SK-N-SH (cell line): ENCODE measurements at regions not wholly inside any gene's neighbourhood (a gene's known extent, or its start where the extent isn't known, plus 50 kb on each side); places are given as distances from the start of the nearest gene placed in this dataset.

Experiments used
- CTCF ChIA-PET: fragments of 300-600, 350-600 bp; formaldehyde crosslinking; extraction: SDS; loops from one replicate; lab custom pipeline; 2021; lab: Yijun Ruan, JAX
- POLR2A ChIA-PET: fragments of 350-600 bp; sonication (Branson Sonifier 250); formaldehyde crosslinking; extraction: SDS; loops from one replicate; lab custom pipeline; 2020; ENCODE audit warnings: antibody characterized with exemption, inconsistent platforms; lab: Yijun Ruan, JAX
- DNase-seq: peaks from one replicate; pipeline ENCODE4 v3.0.0; 2012
- H2AFZ ChIP-seq: fragments of 200-600 bp; sonication (generic); 2 replicates; pipeline ENCODE4 v1.8.1; 2016; ENCODE audit warnings: antibody characterized with exemption, mild to moderate bottlenecking, low read depth
- H3F3A ChIP-seq: fragments of 200-600 bp; sonication (generic); replicated peaks from 2 replicates; pipeline ENCODE3; 2016; ENCODE audit warnings: antibody characterized with exemption, mild to moderate bottlenecking; ENCODE audit not compliant: insufficient read depth
- H3K27ac ChIP-seq, 2 experiments: fragments of 200-500 bp in 1 of 2; fragments of 200-600 bp in 1 of 2; sonication (Bioruptor generic) in 1 of 2; sonication (generic), shearing (Covaris generic) in 1 of 2; 2 replicates each; pipeline versions ENCODE4 v1.5.1 to v1.6.1; 2014 to 2016; ENCODE audit warnings: low read depth in 2 of 2, inconsistent platforms in 1 of 2, low read length in 1 of 2, mild to moderate bottlenecking in 1 of 2, mixed read lengths in 1 of 2
- H3K27me3 ChIP-seq: fragments of 200-600 bp; sonication (generic), shearing (Covaris generic); 2 replicates; pipeline ENCODE4 v1.6.1; 2016; ENCODE audit warnings: mixed run types; ENCODE audit not compliant: insufficient read depth
- H3K36me3 ChIP-seq, 2 experiments: fragments of 200-500 bp in 1 of 2; fragments of 200-600 bp in 1 of 2; sonication (Bioruptor generic) in 1 of 2; sonication (generic) in 1 of 2; replicated peaks in 1 of 2; 2 replicates each; pipeline versions ENCODE3 to v1.5.1; 2014 to 2016; ENCODE audit warnings: low read length in 1 of 2, mild to moderate bottlenecking in 1 of 2; ENCODE audit not compliant: insufficient read depth in 2 of 2, control insufficient read depth in 1 of 2
- H3K4me1 ChIP-seq, 2 experiments: fragments of 200-500 bp in 1 of 2; fragments of 200-600 bp in 1 of 2; sonication (Bioruptor generic) in 1 of 2; sonication (generic), shearing (Covaris generic) in 1 of 2; 2 replicates each; pipeline versions ENCODE4 v1.5.1 to v1.6.1; 2014 to 2016; ENCODE audit warnings: low read depth in 1 of 2, low read length in 1 of 2, mixed run types in 1 of 2; ENCODE audit not compliant: insufficient read depth in 2 of 2, control insufficient read depth in 1 of 2
- H3K4me2 ChIP-seq: fragments of 200-600 bp; sonication (generic), shearing (Covaris generic); 2 replicates; pipeline ENCODE4 v1.6.1; 2017; ENCODE audit warnings: mixed run types
- H3K4me3 ChIP-seq, 2 experiments: fragments of 200-500 bp in 1 of 2; fragments of 200-600 bp in 1 of 2; sonication (Bioruptor generic) in 1 of 2; sonication (generic), shearing (Covaris generic) in 1 of 2; 2 replicates each; pipeline versions ENCODE4 v1.5.1 to v1.8.1; 2014 to 2016; ENCODE audit warnings: low read depth in 2 of 2, inconsistent platforms in 1 of 2, low read length in 1 of 2, mild to moderate bottlenecking in 1 of 2, mixed read lengths in 1 of 2, moderate library complexity in 1 of 2
- H3K79me2 ChIP-seq: fragments of 200-600 bp; sonication (generic); 2 replicates; pipeline ENCODE4 v1.8.1; 2017; ENCODE audit warnings: mild to moderate bottlenecking; ENCODE audit not compliant: insufficient read depth
- H3K9ac ChIP-seq: fragments of 200-600 bp; sonication (generic); 2 replicates; pipeline ENCODE4 v1.6.1; 2017; ENCODE audit warnings: mixed run types
- H3K9me2 ChIP-seq: fragments of 200-600 bp; sonication (generic); 2 replicates; pipeline ENCODE4 v1.6.1; 2017; ENCODE audit warnings: mixed run types
- H3K9me3 ChIP-seq: fragments of 200-600 bp; sonication (generic); 2 replicates; pipeline ENCODE4 v1.6.1; 2017; ENCODE audit warnings: mixed run types, mild to moderate bottlenecking, moderate library complexity
- H4K20me1 ChIP-seq: fragments of 200-600 bp; sonication (generic); 2 replicates; pipeline ENCODE4 v1.6.1; 2017; ENCODE audit warnings: mild to moderate bottlenecking, mixed run types; ENCODE audit not compliant: insufficient read depth
- CHD2 ChIP-seq: fragments of 150-350 bp; IDR thresholded peaks from 2 replicates; pipeline ENCODE4 v1.6.1; 2018; ENCODE audit warnings: low read length; ENCODE audit not compliant: partially characterized antibody
- CTCF ChIP-seq: fragments of 200-600 bp; sonication (generic); IDR thresholded peaks from 2 replicates; pipeline ENCODE4 v1.6.1; 2017; ENCODE audit warnings: antibody characterized with exemption, mild to moderate bottlenecking, moderate library complexity
- ELF1 ChIP-seq: IDR thresholded peaks from 2 replicates; pipeline ENCODE4 v1.4.0; 2012
- EZH2phosphoT487 ChIP-seq: fragments of 200-600 bp; sonication (generic); IDR thresholded peaks from 2 replicates; pipeline ENCODE4 v1.6.1; 2017; ENCODE audit warnings: low read depth, mixed run types, mild to moderate bottlenecking, antibody characterized with exemption, moderate library complexity, borderline replicate concordance
- FOXJ3 ChIP-seq: sonication (generic); formaldehyde crosslinking; IDR thresholded peaks from 2 replicates; pipeline ENCODE4 v1.5.1; 2020; ENCODE audit warnings: mild to moderate bottlenecking, missing genetic modification reagents
- GATA2 ChIP-seq: sonication (generic); formaldehyde crosslinking; IDR thresholded peaks from 2 replicates; pipeline ENCODE4 v1.5.0; 2020; ENCODE audit warnings: mild to moderate bottlenecking, missing genetic modification reagents
- IRF3 ChIP-seq: fragments of 150-350 bp; IDR thresholded peaks from 2 replicates; pipeline ENCODE4 v1.6.1; 2016; ENCODE audit warnings: mild to moderate bottlenecking, low read depth, low read length
- JUND ChIP-seq: IDR thresholded peaks from 2 replicates; pipeline ENCODE4 v1.4.0; 2012
- MEF2A ChIP-seq: IDR thresholded peaks from 2 replicates; pipeline ENCODE4 v1.4.0; 2012; ENCODE audit warnings: low read depth, borderline replicate concordance
- NRF1 ChIP-seq: IDR thresholded peaks from 2 replicates; pipeline ENCODE4 v1.6.1; 2012; ENCODE audit warnings: low read depth, mild to moderate bottlenecking, low read length
- PBX3 ChIP-seq: IDR thresholded peaks from 2 replicates; pipeline ENCODE4; 2012
- POLR2AphosphoS5 ChIP-seq: IDR thresholded peaks from 2 replicates; pipeline ENCODE4 v1.6.1; 2012; ENCODE audit warnings: low read depth, low read length
- RAD21 ChIP-seq: IDR thresholded peaks from 2 replicates; pipeline ENCODE4 v1.6.1; 2012; ENCODE audit warnings: mild to moderate bottlenecking, low read length
- RCOR1 ChIP-seq: fragments of 150-350 bp; IDR thresholded peaks from 2 replicates; pipeline ENCODE4 v1.6.1; 2017; ENCODE audit warnings: antibody characterized with exemption, low read length
- RFX5 ChIP-seq: IDR thresholded peaks from 2 replicates; pipeline ENCODE4 v1.6.1; 2012; ENCODE audit warnings: mild to moderate bottlenecking, improper control_type of control experiment, low read length
- TCF12 ChIP-seq: IDR thresholded peaks from 2 replicates; pipeline ENCODE4 v1.4.0; 2012
- YY1 ChIP-seq: IDR thresholded peaks from 2 replicates; pipeline ENCODE4 v1.4.0; 2012; ENCODE audit warnings: low read depth, mild to moderate bottlenecking
- ZBTB33 ChIP-seq: IDR thresholded peaks from 2 replicates; pipeline ENCODE4 v1.4.0; 2012; ENCODE audit warnings: low read depth, borderline replicate concordance
- WGBS: methylation state at CpG from one replicate; pipeline ENCODE4 v1.1.6; 2017; ENCODE audit warnings: low lambda C conversion rate; 5-methylcytosine and 5-hydroxymethylcytosine counted together
- TF ChIP-seq, protein P1 (sequence below): fragments of 150-350 bp; IDR thresholded peaks from 2 replicates; pipeline ENCODE4 v1.6.1; 2017; ENCODE audit warnings: antibody characterized with exemption, low read length, low read depth, borderline replicate concordance

DNA sequence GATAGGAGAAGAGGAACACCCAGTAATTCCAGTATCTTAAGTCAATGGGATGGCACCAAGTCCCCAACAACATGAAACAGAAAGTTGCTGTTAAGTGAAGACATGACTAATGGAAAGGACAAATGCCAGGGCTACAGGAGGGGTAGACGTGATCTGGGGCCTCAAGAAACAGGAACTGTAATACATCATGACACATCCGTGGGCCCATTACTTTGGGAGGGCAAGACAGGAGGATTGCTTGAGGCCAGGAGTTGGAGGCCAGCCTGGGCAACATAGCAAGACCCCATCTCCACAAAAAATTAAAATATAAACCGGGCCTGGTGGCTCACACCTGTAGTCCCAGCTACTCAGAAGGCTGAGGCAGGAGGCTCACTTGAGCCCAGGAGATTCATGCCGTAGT lies 408.6 kb upstream of the PRKCQ start:
- H3K4me2 ChIP-seq: no peak overlapping the region
- H3K36me3 ChIP-seq: no peaks in the 10 kb centered on the region
- H2AFZ ChIP-seq: no peak overlapping the region
- POLR2A ChIA-PET: no interaction called here
- H3K9me3 ChIP-seq: no peaks in the 10 kb centered on the region
- H3K79me2 ChIP-seq: no peaks in the 10 kb centered on the region
- H3K4me1 ChIP-seq: no peaks in the 10 kb centered on the region
- no peaks in the 10 kb centered on the region for H3F3A ChIP-seq
- H3K4me3 ChIP-seq: no peak overlapping the region
- H3K9me2 ChIP-seq: no peaks in the 10 kb centered on the region
- H3K9ac ChIP-seq: no peak overlapping the region
- TF ChIP-seq GATA2 (CRISPR knock-in tag) (no peak), MEF2A (no peak), ZBTB33 (no peak), RAD21 (no peak), NRF1 (no peak), EZH2phosphoT487 (no peak), RFX5 (no peak), RCOR1 (no peak), POLR2AphosphoS5 (no peak), JUND (no peak), PBX3 (no peak), CHD2 (no peak), CTCF (no peak), IRF3 (no peak), TCF12 (no peak), ELF1 (no peak), FOXJ3 (CRISPR knock-in tag) (no peak), YY1 (no peak)
- TF ChIP-seq, protein P1, sequence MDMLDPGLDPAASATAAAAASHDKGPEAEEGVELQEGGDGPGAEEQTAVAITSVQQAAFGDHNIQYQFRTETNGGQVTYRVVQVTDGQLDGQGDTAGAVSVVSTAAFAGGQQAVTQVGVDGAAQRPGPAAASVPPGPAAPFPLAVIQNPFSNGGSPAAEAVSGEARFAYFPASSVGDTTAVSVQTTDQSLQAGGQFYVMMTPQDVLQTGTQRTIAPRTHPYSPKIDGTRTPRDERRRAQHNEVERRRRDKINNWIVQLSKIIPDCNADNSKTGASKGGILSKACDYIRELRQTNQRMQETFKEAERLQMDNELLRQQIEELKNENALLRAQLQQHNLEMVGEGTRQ: no peak
- DNase-seq: no peak
- H3K27ac ChIP-seq: no peak overlapping the region
- H3K27me3 ChIP-seq: no peaks in the 10 kb centered on the region
- 27% methylated on average over 4 of the region's 4 CpGs for WGBS
- H4K20me1 ChIP-seq: no peaks in the 10 kb centered on the region
- CTCF ChIA-PET: no interaction called here
